Prostate gland (tissue), 2 donors: ENCODE measurements at regions not wholly inside any gene's neighbourhood (a gene's known extent, or its start where the extent isn't known, plus 50 kb on each side); places are given as distances from the start of the nearest gene placed in this dataset.

Source experiments
- CTCF ChIP-seq, 4 experiments: fragments of 200-600 bp in 2 of 4; fragments of 450-650 bp in 2 of 4; sonication (generic) in 2 of 4; IDR thresholded peaks; 1 replicate in 3 of 4; 2 replicates in 1 of 4; pipeline ENCODE4 v1.5.1; 2016 to 2019; ENCODE audit warnings: antibody characterized with exemption in 4 of 4, mild to moderate bottlenecking in 2 of 4, moderate library complexity in 2 of 4
- POLR2A ChIP-seq: fragments of 450-650 bp; IDR thresholded peaks from one replicate; pipeline ENCODE4 v1.6.1; 2016; ENCODE audit warnings: antibody characterized with exemption, mild to moderate bottlenecking

DNA sequence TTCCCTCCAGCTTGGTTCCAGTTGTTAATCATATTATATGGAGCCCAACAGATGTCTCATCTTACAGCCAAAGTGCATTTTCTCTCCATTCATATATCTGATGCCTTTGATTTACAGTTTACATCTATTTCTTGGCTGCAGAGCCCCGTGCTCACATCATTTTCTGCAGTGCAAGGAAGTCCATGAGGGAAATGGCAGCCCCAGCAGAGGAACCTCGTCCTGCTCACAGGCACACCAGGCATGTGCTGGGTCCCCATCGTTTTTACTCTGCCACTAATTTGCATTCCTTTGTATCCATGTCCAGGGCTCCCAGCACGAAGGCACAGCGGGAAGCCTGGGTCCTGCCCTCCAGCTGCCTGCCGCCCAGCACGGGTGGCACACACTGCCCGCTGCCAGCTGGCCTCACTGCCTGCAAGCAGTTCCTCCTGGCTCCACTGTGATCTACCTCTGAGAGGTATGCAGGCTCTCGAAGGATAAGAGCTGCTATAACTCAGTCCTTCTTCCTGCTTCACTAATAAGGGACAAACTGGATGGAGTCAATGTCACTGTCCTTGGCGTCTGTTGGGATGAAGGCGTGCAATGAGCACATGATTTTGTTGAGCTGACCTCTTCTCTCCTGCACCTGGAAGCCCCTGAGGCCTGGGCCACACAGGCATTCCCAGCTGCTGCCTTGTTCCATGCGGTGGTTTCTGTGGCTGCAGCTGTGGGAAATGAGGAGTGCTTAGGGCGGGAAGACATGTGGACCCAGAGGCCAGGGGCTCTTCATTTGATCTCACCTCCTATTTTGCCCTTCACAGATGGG lies 583.6 kb upstream of the MGMT start:
- TF ChIP-seq CTCF (IDR thresholded peaks at IDR 0.05) (no peak), POLR2A (no peak)
